Left ventricle myocardium inferior (tissue), 1 donor: ENCODE measurements at regions not wholly inside any gene's neighbourhood (a gene's known extent, or its start where the extent isn't known, plus 50 kb on each side); places are given as distances from the start of the nearest gene placed in this dataset.

Source experiments
- DNase-seq: peaks from one replicate; pipeline ENCODE4 v3.0.0-alpha.2; 2020
- H3K27ac ChIP-seq: fragments of 200-600 bp; replicated peaks from 2 replicates; pipeline ENCODE4 v1.8.0; 2021
- H3K27me3 ChIP-seq: fragments of 200-600 bp; 2 replicates; pipeline ENCODE4 v1.8.0; 2021; ENCODE audit warnings: low read depth
- H3K36me3 ChIP-seq: fragments of 200-600 bp; 2 replicates; pipeline ENCODE4 v1.8.0; 2021
- H3K4me1 ChIP-seq: fragments of 200-600 bp; 2 replicates; pipeline ENCODE4 v1.8.0; 2021
- H3K4me3 ChIP-seq: fragments of 200-600 bp; 2 replicates; pipeline ENCODE4 v1.8.0; 2021; ENCODE audit warnings: mild to moderate bottlenecking, moderate library complexity
- H3K9me3 ChIP-seq: fragments of 200-600 bp; replicated peaks from 2 replicates; pipeline ENCODE4 v1.8.0; 2021
- intact Hi-C: fragments of 100-400 bp; cut with micrococcal nuclease; formaldehyde crosslinking; loops from one replicate; pipeline ENCODE4 v1.11.0; 2022
- TF ChIP-seq, protein P1 (sequence below): fragments of 200-600 bp; IDR thresholded peaks from 2 replicates; pipeline ENCODE4 v1.8.0; 2021; ENCODE audit warnings: antibody characterized with exemption, mild to moderate bottlenecking, borderline replicate concordance
- donor health status: DM: no; HTN: yes; CAD: no; lungs with severe emphysema.

DNA sequence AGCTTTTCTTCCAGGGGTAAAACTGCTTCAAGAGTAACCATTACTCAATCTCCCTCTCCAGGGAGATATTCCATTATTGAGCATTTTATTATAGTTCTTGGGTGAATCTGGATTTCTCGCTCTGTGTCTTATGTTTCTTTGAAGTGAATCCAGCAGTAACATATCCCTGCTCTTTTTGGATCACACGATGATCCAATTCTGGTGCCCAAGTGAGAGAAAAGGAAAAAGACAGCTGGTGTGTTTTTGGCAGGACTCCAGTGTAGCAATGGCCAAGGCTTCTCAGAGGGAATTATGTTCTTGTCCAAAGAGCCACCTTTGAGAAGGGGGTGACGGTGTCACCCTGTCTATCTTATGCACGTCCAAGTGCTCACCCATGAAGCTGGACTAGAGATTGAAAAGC, 140.3 kb upstream of the ERRFI1 start:
- DNase-seq = no peak
- H3K36me3 ChIP-seq = no peaks in the 10 kb centered on the region
- TF ChIP-seq, protein P1, sequence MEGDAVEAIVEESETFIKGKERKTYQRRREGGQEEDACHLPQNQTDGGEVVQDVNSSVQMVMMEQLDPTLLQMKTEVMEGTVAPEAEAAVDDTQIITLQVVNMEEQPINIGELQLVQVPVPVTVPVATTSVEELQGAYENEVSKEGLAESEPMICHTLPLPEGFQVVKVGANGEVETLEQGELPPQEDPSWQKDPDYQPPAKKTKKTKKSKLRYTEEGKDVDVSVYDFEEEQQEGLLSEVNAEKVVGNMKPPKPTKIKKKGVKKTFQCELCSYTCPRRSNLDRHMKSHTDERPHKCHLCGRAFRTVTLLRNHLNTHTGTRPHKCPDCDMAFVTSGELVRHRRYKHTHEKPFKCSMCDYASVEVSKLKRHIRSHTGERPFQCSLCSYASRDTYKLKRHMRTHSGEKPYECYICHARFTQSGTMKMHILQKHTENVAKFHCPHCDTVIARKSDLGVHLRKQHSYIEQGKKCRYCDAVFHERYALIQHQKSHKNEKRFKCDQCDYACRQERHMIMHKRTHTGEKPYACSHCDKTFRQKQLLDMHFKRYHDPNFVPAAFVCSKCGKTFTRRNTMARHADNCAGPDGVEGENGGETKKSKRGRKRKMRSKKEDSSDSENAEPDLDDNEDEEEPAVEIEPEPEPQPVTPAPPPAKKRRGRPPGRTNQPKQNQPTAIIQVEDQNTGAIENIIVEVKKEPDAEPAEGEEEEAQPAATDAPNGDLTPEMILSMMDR = no peak
- H3K27me3 ChIP-seq = no peaks in the 10 kb centered on the region
- peaks cover 14% of the 10 kb centered on the region for H3K4me1 ChIP-seq
- no peak overlapping the region for H3K27ac ChIP-seq
- H3K4me3 ChIP-seq = no peak overlapping the region
- H3K9me3 ChIP-seq = no peaks in the 10 kb centered on the region
- intact Hi-C loops = no loop called here

DNA sequence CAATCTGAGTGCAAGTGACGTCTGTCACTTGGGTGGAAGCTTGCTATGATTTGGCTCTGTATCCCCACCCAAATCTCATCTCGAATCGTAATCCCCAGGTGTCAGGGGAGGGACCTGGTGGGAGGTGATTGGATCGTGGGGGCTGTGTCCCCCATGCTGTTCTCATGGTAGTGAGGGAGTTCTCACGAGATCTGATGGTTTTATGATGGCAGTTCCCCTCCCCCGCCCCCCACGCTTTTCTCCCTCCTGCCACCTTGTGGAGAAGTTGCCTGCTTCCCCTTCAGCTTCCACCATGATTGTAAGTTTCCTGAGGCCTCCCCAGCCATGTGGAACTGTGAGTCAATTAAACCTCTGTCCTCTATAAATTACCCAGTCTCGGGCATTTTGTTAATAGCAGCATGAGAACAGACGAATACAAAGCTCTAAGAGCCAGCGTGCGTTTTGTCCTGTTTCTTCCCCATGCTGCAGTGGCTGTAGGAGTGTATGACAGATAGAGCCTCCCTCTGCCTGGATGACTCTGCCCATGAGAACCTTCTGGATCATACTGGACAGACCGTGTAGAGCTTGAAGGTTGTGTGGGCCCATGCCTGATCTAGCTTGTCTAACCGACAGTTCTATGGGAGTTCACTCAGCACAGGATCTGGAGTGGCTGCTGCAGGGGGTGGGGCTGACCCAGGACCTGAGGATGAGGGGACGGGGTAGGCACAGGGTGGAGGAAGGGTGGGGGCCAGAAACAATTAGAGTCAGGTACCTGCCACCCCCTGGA, 139.7 kb upstream of the ERRFI1 start:
- Histone ChIP-seq H3K4me1 (peaks cover 14% of the 10 kb centered on the region), H3K4me3 (no peak overlapping the region), H3K36me3 (no peaks in the 10 kb centered on the region), H3K27ac (no peak overlapping the region), H3K27me3 (no peaks in the 10 kb centered on the region), H3K9me3 (no peaks in the 10 kb centered on the region)
- no peak for DNase-seq
- TF ChIP-seq, protein P1 = no peak
- intact Hi-C loops = no loop called here

DNA sequence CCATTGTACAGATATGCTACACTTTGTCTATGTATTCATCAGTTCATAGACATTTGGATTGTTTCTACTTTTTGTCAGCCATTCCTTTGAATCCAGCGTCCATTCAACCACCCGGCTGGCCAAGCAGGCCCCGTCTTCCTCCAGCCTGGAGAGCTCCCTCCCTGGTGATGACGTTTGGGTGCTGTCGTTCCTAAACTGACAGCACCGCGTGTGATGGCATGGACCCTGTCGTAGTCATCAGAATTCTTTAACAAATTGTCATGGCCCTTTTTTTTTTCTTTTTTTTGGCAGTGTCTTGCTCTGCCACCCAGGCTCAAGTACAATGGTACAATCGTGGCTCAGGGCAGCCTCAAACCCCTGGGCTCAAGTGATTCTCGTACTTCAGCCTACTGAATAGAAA, 138.6 kb upstream of the ERRFI1 start:
- Histone ChIP-seq H3K36me3 (no peaks in the 10 kb centered on the region), H3K27me3 (no peaks in the 10 kb centered on the region), H3K4me3 (no peak overlapping the region), H3K4me1 (peaks cover 5% of the 10 kb centered on the region), H3K27ac (no peak overlapping the region), H3K9me3 (no peaks in the 10 kb centered on the region)
- TF ChIP-seq, protein P1 = no peak
- intact Hi-C loops = no loop called here
- no peak for DNase-seq

DNA sequence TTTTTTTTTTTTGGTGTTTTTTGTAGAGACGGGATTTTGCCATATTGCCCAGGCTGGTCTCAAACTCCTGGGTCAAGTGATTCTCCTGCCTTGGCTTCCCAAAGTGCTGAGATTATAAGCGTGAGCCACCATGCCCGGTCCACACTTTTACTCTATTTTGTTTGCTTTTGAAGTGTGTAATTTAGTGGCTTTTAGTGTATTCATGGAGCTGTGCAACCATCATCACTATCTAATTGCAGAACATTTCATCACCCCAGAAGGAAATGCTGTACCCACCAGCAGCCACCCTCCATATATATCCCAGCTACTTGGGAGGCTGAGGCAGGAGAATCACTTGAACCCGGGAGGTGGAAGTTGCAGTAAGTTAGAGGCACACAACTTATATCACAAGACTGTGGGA, 136.9 kb upstream of the ERRFI1 start:
- TF ChIP-seq, protein P1 = no peak
- Histone ChIP-seq H3K27ac (no peak overlapping the region), H3K36me3 (no peaks in the 10 kb centered on the region), H3K9me3 (no peaks in the 10 kb centered on the region), H3K4me1 (no peaks in the 10 kb centered on the region), H3K4me3 (no peak overlapping the region), H3K27me3 (no peaks in the 10 kb centered on the region)
- intact Hi-C loops = no loop called here
- DNase-seq = no peak

DNA sequence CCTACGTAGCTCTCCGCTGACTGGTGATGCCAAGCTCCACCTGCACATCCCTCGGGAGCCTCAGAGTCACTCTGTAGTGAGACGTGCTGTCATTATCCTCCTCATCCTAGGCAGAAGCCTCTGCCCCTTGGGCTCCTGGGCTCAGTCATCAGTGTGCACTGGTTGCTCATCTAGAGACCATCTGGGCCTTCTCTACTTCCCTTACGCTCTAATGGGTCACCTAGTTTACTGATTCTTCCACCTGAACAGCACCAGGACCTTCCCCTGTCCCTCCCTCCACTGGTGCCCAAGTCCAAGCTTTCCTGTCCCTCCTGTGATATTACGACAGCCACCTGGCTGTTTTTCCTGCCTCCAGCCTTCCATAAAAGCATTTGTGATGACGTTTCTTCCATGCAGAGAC, 136.1 kb upstream of the ERRFI1 start:
- Histone ChIP-seq H3K4me3 (no peak overlapping the region), H3K27ac (no peak overlapping the region), H3K27me3 (peaks cover under 1% of the 10 kb centered on the region), H3K4me1 (no peaks in the 10 kb centered on the region), H3K9me3 (no peaks in the 10 kb centered on the region), H3K36me3 (no peaks in the 10 kb centered on the region)
- intact Hi-C loops = no loop called here
- TF ChIP-seq, protein P1 = no peak
- DNase-seq = no peak
